Spleen (tissue), 11 donors: ENCODE measurements at regions not wholly inside any gene's neighbourhood (a gene's known extent, or its start where the extent isn't known, plus 50 kb on each side); places are given as distances from the start of the nearest gene placed in this dataset.

ENCODE experiments used
- DNase-seq: peaks from one replicate; pipeline ENCODE4 v3.0.0-alpha.2; 2020
- H3K27ac ChIP-seq, 8 donors: fragments of 200-600 bp; sonication (generic) in 7 of 8; 1 replicate in 4 of 8; 2 replicates in 4 of 8; pipeline versions ENCODE4 v1.5.0 to v1.8.0; 2016 to 2021; ENCODE audit warnings: inconsistent platforms in 4 of 8, mild to moderate bottlenecking in 4 of 8, moderate library complexity in 1 of 8
- H3K27me3 ChIP-seq, 7 donors: fragments of 200-600 bp; sonication (generic) in 6 of 7; replicated peaks in 1 of 7; 1 replicate in 4 of 7; 2 replicates in 3 of 7; pipeline versions ENCODE4 v1.5.0 to v1.8.0; 2016 to 2021; ENCODE audit warnings: inconsistent platforms in 3 of 7, mild to moderate bottlenecking in 1 of 7
- H3K36me3 ChIP-seq, 6 donors: fragments of 200-600 bp; sonication (generic) in 5 of 6; 1 replicate in 4 of 6; 2 replicates in 2 of 6; pipeline versions ENCODE4 v1.5.0 to v1.8.0; 2016 to 2021; ENCODE audit warnings: inconsistent platforms in 2 of 6
- H3K4me1 ChIP-seq, 6 donors: fragments of 200-600 bp; sonication (generic) in 5 of 6; 1 replicate in 3 of 6; 2 replicates in 3 of 6; pipeline versions ENCODE4 v1.5.0 to v1.8.0; 2016 to 2021; ENCODE audit warnings: inconsistent platforms in 3 of 6
- H3K4me3 ChIP-seq, 8 donors: fragments of 200-600 bp; sonication (generic) in 7 of 8; 1 replicate in 4 of 8; 2 replicates in 4 of 8; pipeline versions ENCODE4 v1.5.0 to v1.8.0; 2016 to 2021; ENCODE audit warnings: inconsistent platforms in 4 of 8, mild to moderate bottlenecking in 4 of 8, moderate library complexity in 2 of 8
- H3K9me3 ChIP-seq, 8 donors: fragments of 200-600 bp; sonication (generic) in 7 of 8; 1 replicate in 4 of 8; 2 replicates in 4 of 8; pipeline versions ENCODE4 v1.5.0 to v1.8.0; 2016 to 2021; ENCODE audit warnings: inconsistent platforms in 4 of 8
- POLR2A ChIP-seq, 3 donors: fragments of 450-650 bp; IDR thresholded peaks; one replicate each; pipeline ENCODE4 v1.5.1; 2017; ENCODE audit warnings: antibody characterized with exemption in 3 of 3, mild to moderate bottlenecking in 1 of 3
- POLR2AphosphoS5 ChIP-seq, 3 donors: sonication (generic); formaldehyde crosslinking; IDR thresholded peaks; one replicate each; pipeline ENCODE4 v1.5.1; 2017; ENCODE audit warnings: antibody characterized with exemption in 3 of 3
- WGBS, 5 donors: extraction: QIAGEN DNeasy Blood & Tissue Kit in 3 of 5; methylation state at CpG; one replicate each; pipeline versions ENCODE4 v1.1.5 to v1.1.7; 2013 to 2018; 5-methylcytosine and 5-hydroxymethylcytosine counted together
- intact Hi-C: fragments of 100-400 bp; cut with DNase I; formaldehyde crosslinking; loops from one replicate; pipeline ENCODE4 v1.15.0; 2023; ENCODE audit warnings: low total_unique reads
- TF ChIP-seq, protein P1 (sequence below), 11 experiments: fragments of 200-600 bp in 7 of 11; fragments of 450-650 bp in 4 of 11; sonication (generic) in 4 of 11; IDR thresholded peaks in 8 of 11; conservative IDR thresholded peaks in 3 of 11; 1 replicate in 7 of 11; 2 replicates in 4 of 11; pipeline versions ENCODE4 v1.4.0 to v1.8.0; 2016 to 2021; ENCODE audit warnings: antibody characterized with exemption in 11 of 11, inconsistent platforms in 4 of 11, mild to moderate bottlenecking in 1 of 11
- donor health status: healthy with polysubstance abuse.
- donor health status: DM: no; HTN: no; CAD: no; lungs with moderate emphysema.
- donor health status: DM: no; HTN: no; CAD: no.
- donor health status: Bipolar disorder and iron deficiency.
- donor health status: healthy.
- donor health status: DM: no; HTN: no; CAD: no.
- donor health status: DM: yes; HTN: yes; CAD: no.

DNA sequence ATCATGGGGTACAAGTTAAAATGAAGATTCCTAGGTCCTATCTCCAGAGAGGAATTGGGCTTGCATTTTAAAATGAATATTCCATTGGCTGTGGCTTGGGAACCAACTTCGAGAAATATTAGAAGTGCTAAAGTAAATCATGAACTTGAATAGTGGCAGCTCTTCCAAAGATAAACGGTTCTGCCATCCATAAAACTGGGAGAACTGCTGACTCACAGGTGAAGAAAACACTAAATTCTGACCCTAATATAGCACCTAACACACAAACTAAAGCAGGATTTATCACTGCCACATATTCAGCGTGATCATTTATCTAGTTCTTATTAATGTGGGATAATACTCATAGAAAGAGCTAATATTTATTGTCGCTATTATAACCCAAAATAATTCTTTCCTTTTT is 508.1 kb upstream of the ID4 start:
- Histone ChIP-seq H3K9me3 (no peaks in the 10 kb centered on the region), H3K27me3 (no peaks in the 10 kb centered on the region), H3K4me3 (no peak overlapping the region), H3K27ac (no peak overlapping the region), H3K36me3 (no peaks in the 10 kb centered on the region), H3K4me1 (no peaks in the 10 kb centered on the region)
- intact Hi-C loops: no loop called here
- no peak for DNase-seq
- WGBS, 5 donors: 60 to 82% (median 71%) methylated on average over 4 of the region's 4 CpGs
- TF ChIP-seq POLR2AphosphoS5 (IDR thresholded peaks at IDR 0.05) (no peak), POLR2A (IDR thresholded peaks at IDR 0.05) (no peak)
- TF ChIP-seq, protein P1, sequence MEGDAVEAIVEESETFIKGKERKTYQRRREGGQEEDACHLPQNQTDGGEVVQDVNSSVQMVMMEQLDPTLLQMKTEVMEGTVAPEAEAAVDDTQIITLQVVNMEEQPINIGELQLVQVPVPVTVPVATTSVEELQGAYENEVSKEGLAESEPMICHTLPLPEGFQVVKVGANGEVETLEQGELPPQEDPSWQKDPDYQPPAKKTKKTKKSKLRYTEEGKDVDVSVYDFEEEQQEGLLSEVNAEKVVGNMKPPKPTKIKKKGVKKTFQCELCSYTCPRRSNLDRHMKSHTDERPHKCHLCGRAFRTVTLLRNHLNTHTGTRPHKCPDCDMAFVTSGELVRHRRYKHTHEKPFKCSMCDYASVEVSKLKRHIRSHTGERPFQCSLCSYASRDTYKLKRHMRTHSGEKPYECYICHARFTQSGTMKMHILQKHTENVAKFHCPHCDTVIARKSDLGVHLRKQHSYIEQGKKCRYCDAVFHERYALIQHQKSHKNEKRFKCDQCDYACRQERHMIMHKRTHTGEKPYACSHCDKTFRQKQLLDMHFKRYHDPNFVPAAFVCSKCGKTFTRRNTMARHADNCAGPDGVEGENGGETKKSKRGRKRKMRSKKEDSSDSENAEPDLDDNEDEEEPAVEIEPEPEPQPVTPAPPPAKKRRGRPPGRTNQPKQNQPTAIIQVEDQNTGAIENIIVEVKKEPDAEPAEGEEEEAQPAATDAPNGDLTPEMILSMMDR (IDR thresholded peaks at IDR 0.05 in 8 of 11, conservative IDR thresholded peaks at IDR 0.05 in 3 of 11): no peak

DNA sequence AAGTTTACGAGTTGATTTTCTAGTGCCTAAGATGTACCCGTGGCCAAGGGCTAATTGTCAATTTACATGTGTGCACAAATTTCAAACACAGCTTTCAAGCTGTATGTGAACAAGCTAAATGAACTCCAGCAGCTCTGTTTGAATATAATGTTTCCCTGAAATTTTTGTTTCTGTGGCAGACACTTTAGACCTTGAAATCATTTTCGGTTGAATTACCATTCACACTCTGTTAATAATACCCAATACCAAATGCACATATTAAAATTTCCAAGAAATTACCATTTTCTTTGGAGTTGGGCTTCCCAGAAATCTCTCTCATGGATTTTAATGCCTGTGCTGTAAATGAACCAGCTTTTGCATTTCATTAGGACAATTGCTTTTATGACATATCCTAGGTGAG is 506.1 kb upstream of the ID4 start:
- no peaks in the 10 kb centered on the region for H3K27me3 ChIP-seq
- no peaks in the 10 kb centered on the region for H3K36me3 ChIP-seq
- no peak overlapping the region for H3K4me3 ChIP-seq
- H3K27ac ChIP-seq: no peak overlapping the region
- H3K4me1 ChIP-seq: no peaks in the 10 kb centered on the region
- no peak for DNase-seq
- WGBS, 5 donors: 65 to 84% (median 84%) methylated on average over 3 of the region's 3 CpGs
- peaks cover 0 to 8% (median 0%) of the 10 kb centered on the region in 8 donors for H3K9me3 ChIP-seq
- intact Hi-C loops: no loop called here
- TF ChIP-seq POLR2A (IDR thresholded peaks at IDR 0.05) (no peak), POLR2AphosphoS5 (IDR thresholded peaks at IDR 0.05) (no peak)
- TF ChIP-seq, protein P1 (IDR thresholded peaks at IDR 0.05 in 8 of 11, conservative IDR thresholded peaks at IDR 0.05 in 3 of 11): no peak

DNA sequence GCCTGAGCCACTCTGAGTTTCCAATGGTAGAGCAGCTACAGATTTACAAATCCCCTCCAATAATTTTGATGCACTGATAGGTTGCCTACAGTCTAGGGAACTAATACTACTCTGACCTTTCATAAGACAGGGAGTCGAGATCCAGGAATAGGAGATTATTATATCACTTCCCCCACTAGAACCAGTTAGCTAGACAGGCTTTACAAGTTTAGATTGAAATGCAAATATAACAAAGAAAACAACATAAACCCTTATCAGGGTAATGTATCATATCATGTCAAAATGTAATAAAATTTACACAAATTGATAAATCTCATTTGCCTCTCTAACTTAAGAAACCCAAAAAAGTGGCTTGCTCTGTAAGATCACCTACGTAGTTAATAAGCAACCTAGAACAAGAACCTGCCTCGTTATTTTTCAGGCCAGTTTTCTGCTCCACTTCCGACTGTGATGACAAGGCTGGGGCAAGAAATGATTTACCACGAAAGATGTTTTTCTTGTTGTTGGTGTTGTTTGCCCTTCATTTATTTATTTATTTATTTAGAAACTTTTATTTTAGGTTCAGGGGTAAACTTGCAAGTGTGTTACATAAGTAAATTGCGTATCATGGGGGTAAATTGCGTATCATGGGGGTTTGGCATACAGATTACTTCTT is 504.2 kb upstream of the ID4 start:
- no peaks in the 10 kb centered on the region for H3K27me3 ChIP-seq
- H3K36me3 ChIP-seq: no peaks in the 10 kb centered on the region
- DNase-seq: no peak
- H3K4me1 ChIP-seq: no peaks in the 10 kb centered on the region
- peaks cover 0 to 8% (median 0%) of the 10 kb centered on the region in 8 donors for H3K9me3 ChIP-seq
- WGBS, 5 donors: 87 to 90% (median 89%) methylated on average over 7 of the region's 7 CpGs
- H3K27ac ChIP-seq: no peak overlapping the region
- TF ChIP-seq, protein P1 (IDR thresholded peaks at IDR 0.05 in 8 of 11, conservative IDR thresholded peaks at IDR 0.05 in 3 of 11): no peak
- TF ChIP-seq POLR2A (IDR thresholded peaks at IDR 0.05): no peak
- TF ChIP-seq POLR2AphosphoS5 (IDR thresholded peaks at IDR 0.05): no peak
- intact Hi-C loops: no loop called here
- H3K4me3 ChIP-seq: no peak overlapping the region

DNA sequence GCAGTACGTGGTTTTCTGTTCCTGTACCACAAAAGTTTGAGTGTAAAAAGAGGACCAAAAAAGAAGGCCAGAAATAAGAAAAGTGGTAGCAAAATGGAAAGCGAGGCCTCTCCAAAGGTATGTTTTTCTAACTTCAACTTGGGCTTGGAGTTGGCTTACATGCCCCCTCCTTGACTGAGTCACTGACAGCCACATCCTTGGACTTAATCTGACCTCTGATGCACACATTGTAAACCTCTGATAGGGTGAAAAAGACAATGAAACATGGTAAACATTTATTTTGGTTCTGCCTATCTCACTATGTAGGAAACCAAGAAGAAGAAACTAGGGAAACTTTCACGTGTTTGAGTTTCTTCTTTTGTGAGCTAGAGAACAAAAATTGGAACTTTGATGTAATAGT is 503.2 kb upstream of the ID4 start:
- Histone ChIP-seq H3K36me3 (no peaks in the 10 kb centered on the region), H3K4me3 (no peak overlapping the region), H3K27ac (no peak overlapping the region), H3K4me1 (no peaks in the 10 kb centered on the region), H3K27me3 (no peaks in the 10 kb centered on the region), H3K9me3 (peaks cover 0 to 8% (median 0%) of the 10 kb centered on the region in 8 donors)
- DNase-seq: no peak
- TF ChIP-seq, protein P1 (IDR thresholded peaks at IDR 0.05 in 8 of 11, conservative IDR thresholded peaks at IDR 0.05 in 3 of 11): no peak
- TF ChIP-seq POLR2AphosphoS5 (IDR thresholded peaks at IDR 0.05) (no peak), POLR2A (IDR thresholded peaks at IDR 0.05) (no peak)
- 75 to 84% (median 78%) methylated on average over 3 of the region's 3 CpGs for WGBS, 5 donors
- intact Hi-C loops: no loop called here
